Skeletal muscle tissue (tissue), 3 donors: ENCODE measurements at regions not wholly inside any gene's neighbourhood (a gene's known extent, or its start where the extent isn't known, plus 50 kb on each side); places are given as distances from the start of the nearest gene placed in this dataset.

Source experiments
- H3K27ac ChIP-seq: one replicate; pipeline ENCODE4 v1.7.0; 2013; ENCODE audit warnings: mild to moderate bottlenecking, low read depth, low read length, inconsistent platforms
- H3K27me3 ChIP-seq, 3 donors: one replicate each; pipeline ENCODE4 v1.7.0; 2013; ENCODE audit warnings: low read length in 3 of 3; ENCODE audit not compliant: control insufficient read depth in 3 of 3, insufficient read depth in 3 of 3
- H3K36me3 ChIP-seq, 3 donors: one replicate each; pipeline ENCODE4 v1.7.0; 2013; ENCODE audit warnings: low read length in 3 of 3; ENCODE audit not compliant: control insufficient read depth in 3 of 3, insufficient read depth in 3 of 3
- H3K4me1 ChIP-seq, 3 donors: one replicate each; pipeline ENCODE4 v1.7.0; 2013; ENCODE audit warnings: low read length in 3 of 3, mild to moderate bottlenecking in 3 of 3; ENCODE audit not compliant: control insufficient read depth in 3 of 3, insufficient read depth in 3 of 3
- H3K4me3 ChIP-seq, 3 donors: one replicate each; pipeline ENCODE4 v1.7.0; 2013; ENCODE audit warnings: low read length in 3 of 3
- H3K9ac ChIP-seq, 3 donors: one replicate each; pipeline ENCODE4 v1.7.0; 2013; ENCODE audit warnings: low read length in 3 of 3, mild to moderate bottlenecking in 3 of 3, moderate library complexity in 2 of 3, low read depth in 1 of 3
- H3K9me3 ChIP-seq, 3 donors: one replicate each; pipeline ENCODE4 v1.7.0; 2013; ENCODE audit warnings: low read length in 3 of 3; ENCODE audit not compliant: control insufficient read depth in 3 of 3
- donor health status: Osteomylitis.

GRCh38 chr22:48959496-48959895, 868.2 kb downstream of the BRD1 start:
- Histone ChIP-seq H3K27me3 (peaks cover 4 to 29% (median 9%) of the 10 kb centered on the region in 3 donors), H3K4me3 (no peak overlapping the region), H3K9ac (no peak overlapping the region), H3K27ac (no peak overlapping the region), H3K9me3 (peaks cover 0 to 2% (median 0%) of the 10 kb centered on the region in 3 donors), H3K36me3 (no peaks in the 10 kb centered on the region), H3K4me1 (no peaks in the 10 kb centered on the region)

GRCh38 chr22:48957987-48958321, 869.7 kb downstream of the BRD1 start:
- H3K27ac ChIP-seq, result no peak overlapping the region
- peaks cover 0 to 2% (median 0%) of the 10 kb centered on the region in 3 donors for H3K9me3 ChIP-seq
- H3K27me3 ChIP-seq, result peaks cover 4 to 32% (median 10%) of the 10 kb centered on the region in 3 donors
- no peaks in the 10 kb centered on the region for H3K4me1 ChIP-seq
- H3K36me3 ChIP-seq, result no peaks in the 10 kb centered on the region
- no peak overlapping the region for H3K9ac ChIP-seq
- no peak overlapping the region for H3K4me3 ChIP-seq

GRCh38 chr22:48957311-48957986, 870.2 kb downstream of the BRD1 start:
- H3K4me1 ChIP-seq, result no peaks in the 10 kb centered on the region
- peaks cover 0 to 2% (median 0%) of the 10 kb centered on the region in 3 donors for H3K9me3 ChIP-seq
- H3K36me3 ChIP-seq, result no peaks in the 10 kb centered on the region
- H3K27me3 ChIP-seq, result peaks cover 7 to 35% (median 14%) of the 10 kb centered on the region in 3 donors
- H3K27ac ChIP-seq, result no peak overlapping the region
- no peak overlapping the region for H3K9ac ChIP-seq
- H3K4me3 ChIP-seq, result no peak overlapping the region

GRCh38 chr22:48955351-48956311, 872.0 kb downstream of the BRD1 start:
- H3K4me3 ChIP-seq, result no peak overlapping the region
- peaks cover 0 to 5% (median 0%) of the 10 kb centered on the region in 3 donors for H3K9me3 ChIP-seq
- H3K36me3 ChIP-seq, result no peaks in the 10 kb centered on the region
- H3K9ac ChIP-seq, result no peak overlapping the region
- no peaks in the 10 kb centered on the region for H3K4me1 ChIP-seq
- no peak overlapping the region for H3K27ac ChIP-seq
- H3K27me3 ChIP-seq, result peaks cover 5 to 39% (median 7%) of the 10 kb centered on the region in 3 donors

- Histone ChIP-seq H3K4me1 (no peaks in the 10 kb centered on the region), H3K27me3 (peaks cover 7 to 47% (median 11%) of the 10 kb centered on the region in 3 donors), H3K27ac (no peak overlapping the region), H3K9me3 (peaks cover 0 to 5% (median 0%) of the 10 kb centered on the region in 3 donors), H3K4me3 (no peak overlapping the region), H3K9ac (no peak overlapping the region), H3K36me3 (no peaks in the 10 kb centered on the region)
These were observed 872.8 kb downstream of the BRD1 start for GRCh38 chr22:48954781-48955311.

GRCh38 chr22:48953830-48954229, 873.8 kb downstream of the BRD1 start:
- Histone ChIP-seq H3K27me3 (peaks cover 7 to 54% (median 11%) of the 10 kb centered on the region in 3 donors), H3K4me1 (no peaks in the 10 kb centered on the region)

GRCh38 chr22:48953103-48953720, 874.5 kb downstream of the BRD1 start:
- H3K9ac ChIP-seq, result no peak overlapping the region
- H3K27ac ChIP-seq, result no peak overlapping the region
- peaks cover 0 to 5% (median 0%) of the 10 kb centered on the region in 3 donors for H3K9me3 ChIP-seq
- H3K4me3 ChIP-seq, result no peak overlapping the region
- H3K27me3 ChIP-seq, result peaks cover 7 to 54% (median 11%) of the 10 kb centered on the region in 3 donors
- H3K4me1 ChIP-seq, result no peaks in the 10 kb centered on the region
- no peaks in the 10 kb centered on the region for H3K36me3 ChIP-seq

More at GRCh38 chr22:48953830-48954229, 873.8 kb downstream of the BRD1 start:
- H3K36me3 ChIP-seq, result no peaks in the 10 kb centered on the region
- H3K4me3 ChIP-seq, result no peak overlapping the region
- H3K9me3 ChIP-seq, result peaks cover 0 to 5% (median 0%) of the 10 kb centered on the region in 3 donors
- no peak overlapping the region for H3K9ac ChIP-seq
- H3K27ac ChIP-seq, result no peak overlapping the region

- H3K27ac ChIP-seq, result no peak overlapping the region
- H3K4me1 ChIP-seq, result no peaks in the 10 kb centered on the region
- no peak overlapping the region for H3K9ac ChIP-seq
- H3K9me3 ChIP-seq, result peaks cover 0 to 5% (median 0%) of the 10 kb centered on the region in 3 donors
- H3K27me3 ChIP-seq, result peaks cover 7 to 54% (median 11%) of the 10 kb centered on the region in 3 donors
- no peaks in the 10 kb centered on the region for H3K36me3 ChIP-seq
- no peak overlapping the region for H3K4me3 ChIP-seq
These were observed 875.2 kb downstream of the BRD1 start for GRCh38 chr22:48952256-48953102.

GRCh38 chr22:48951836-48952235, 875.8 kb downstream of the BRD1 start:
- peaks cover 3 to 51% (median 11%) of the 10 kb centered on the region in 3 donors for H3K27me3 ChIP-seq

More at GRCh38 chr22:48951836-48952235, 875.8 kb downstream of the BRD1 start:
- Histone ChIP-seq H3K9ac (no peak overlapping the region), H3K4me3 (no peak overlapping the region), H3K27ac (no peak overlapping the region), H3K4me1 (no peaks in the 10 kb centered on the region), H3K36me3 (no peaks in the 10 kb centered on the region), H3K9me3 (peaks cover 0 to 3% (median 0%) of the 10 kb centered on the region in 3 donors)
